ENCODE measurements at regions not wholly inside any gene's neighbourhood (a gene's known extent, or its start where the extent isn't known, plus 50 kb on each side); places are given as distances from the start of the nearest gene placed in this dataset.
A peak's percentile ranks its signal among the peaks of the same experiment; 100 is the strongest.

DNA sequence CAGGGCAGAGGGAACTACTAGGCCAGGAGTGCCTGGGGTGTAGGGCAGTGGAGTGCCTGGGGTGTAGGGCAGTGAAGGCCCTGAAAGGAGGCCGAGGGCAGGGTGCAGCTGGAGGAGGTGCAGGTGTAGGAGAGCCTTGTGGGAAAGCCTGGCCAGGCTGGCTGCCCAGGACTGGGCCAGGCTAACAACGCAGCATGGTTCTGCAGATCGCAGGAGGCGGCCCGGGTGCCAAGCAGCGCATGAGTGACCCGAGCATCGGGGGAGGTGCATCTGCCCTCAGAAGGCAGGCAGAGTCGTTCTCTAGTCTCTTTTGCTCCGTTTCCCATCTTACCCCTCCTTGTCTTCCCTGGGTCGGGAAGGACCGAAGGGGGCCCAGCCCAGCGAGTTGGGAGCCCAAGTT is 151.5 kb upstream of the PHACTR3 start:
- Histone ChIP-seq H3K27me3 (peaks cover 27% of the 10 kb centered on the region), H3K4me3 (no peak overlapping the region), H3K9me3 (no peaks in the 10 kb centered on the region), H3K27ac (no peak overlapping the region), H3K36me3 (no peaks in the 10 kb centered on the region), H3K4me1 (no peaks in the 10 kb centered on the region)
- no peak for DNase-seq
- WGBS, 2 donors (ENCODE audit: low coverage in 1 of 2) = 67 to 84% methylated on average over 1 to 13 of the region's 13 CpGs
- in situ Hi-C loops (cut with MboI; ENCODE audit: low pct_ligation_motif_present in 1 of 4, low pct_unique_long_range_greater_than_20kb in 1 of 4, low sequenced_read_pairs in 3 of 4) (loop anchor here in 2 of 4 donors (25.0 kb wide), 2 partner anchors 591 to 1216 kb away; partner anchors contain the start of genes ANKRD60 (in 1 of the 2), GNAS (in 1 of the 2) and GNAS-AS1 (in 1 of the 2)), intact Hi-C loops (cut with DNase I; ENCODE audit: low total_unique reads) (no loop called here)
- TF ChIP-seq POLR2A (IDR thresholded peaks at IDR 0.05) = no peak
- no peak for TF ChIP-seq POLR2AphosphoS5 (IDR thresholded peaks at IDR 0.05)
- TF ChIP-seq, protein P1, sequence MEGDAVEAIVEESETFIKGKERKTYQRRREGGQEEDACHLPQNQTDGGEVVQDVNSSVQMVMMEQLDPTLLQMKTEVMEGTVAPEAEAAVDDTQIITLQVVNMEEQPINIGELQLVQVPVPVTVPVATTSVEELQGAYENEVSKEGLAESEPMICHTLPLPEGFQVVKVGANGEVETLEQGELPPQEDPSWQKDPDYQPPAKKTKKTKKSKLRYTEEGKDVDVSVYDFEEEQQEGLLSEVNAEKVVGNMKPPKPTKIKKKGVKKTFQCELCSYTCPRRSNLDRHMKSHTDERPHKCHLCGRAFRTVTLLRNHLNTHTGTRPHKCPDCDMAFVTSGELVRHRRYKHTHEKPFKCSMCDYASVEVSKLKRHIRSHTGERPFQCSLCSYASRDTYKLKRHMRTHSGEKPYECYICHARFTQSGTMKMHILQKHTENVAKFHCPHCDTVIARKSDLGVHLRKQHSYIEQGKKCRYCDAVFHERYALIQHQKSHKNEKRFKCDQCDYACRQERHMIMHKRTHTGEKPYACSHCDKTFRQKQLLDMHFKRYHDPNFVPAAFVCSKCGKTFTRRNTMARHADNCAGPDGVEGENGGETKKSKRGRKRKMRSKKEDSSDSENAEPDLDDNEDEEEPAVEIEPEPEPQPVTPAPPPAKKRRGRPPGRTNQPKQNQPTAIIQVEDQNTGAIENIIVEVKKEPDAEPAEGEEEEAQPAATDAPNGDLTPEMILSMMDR (IDR thresholded peaks at IDR 0.05) = no peak
- no peak for TF ChIP-seq EP300 (IDR thresholded peaks at IDR 0.05; ENCODE audit: low read depth)

DNA sequence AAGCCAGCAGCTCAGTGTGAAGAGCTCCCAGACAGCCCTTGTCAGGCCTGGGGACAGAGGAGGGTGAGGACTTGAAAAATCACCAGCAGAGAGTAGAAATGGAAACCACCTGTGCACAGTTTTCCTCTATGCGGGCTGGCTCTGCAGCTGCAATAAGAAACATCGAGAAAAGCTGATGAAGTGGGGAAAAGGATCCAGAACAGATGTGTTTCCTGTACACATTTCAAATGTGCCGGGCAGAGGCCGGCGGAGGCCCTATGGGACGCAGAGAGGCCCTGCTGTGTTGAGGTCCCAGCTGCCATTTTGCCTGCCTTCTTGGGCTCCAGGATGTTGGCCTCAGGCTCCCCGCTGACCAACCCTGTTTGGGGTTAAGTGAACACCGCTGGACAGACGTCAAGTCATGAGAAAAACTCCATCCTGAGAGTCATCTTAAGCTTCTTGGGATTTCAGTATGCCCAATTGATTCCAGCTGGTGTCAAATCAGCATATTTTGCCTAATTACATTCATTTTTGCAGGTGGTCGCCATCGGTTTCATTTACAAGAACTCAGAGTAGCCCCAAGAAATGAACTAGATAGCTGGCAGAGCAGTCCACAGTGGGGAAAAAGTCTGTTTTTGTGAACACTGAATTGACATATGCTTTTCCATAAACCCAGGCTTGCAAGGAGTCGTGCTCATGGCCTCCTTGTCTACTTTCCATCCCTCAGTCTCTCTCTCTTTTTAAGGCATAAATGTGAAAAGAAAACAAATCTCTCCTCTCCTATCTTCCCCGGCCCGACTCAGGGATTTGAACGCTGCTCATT is 150.4 kb upstream of the PHACTR3 start:
- in situ Hi-C loops (cut with MboI; ENCODE audit: low pct_ligation_motif_present in 1 of 4, low pct_unique_long_range_greater_than_20kb in 1 of 4, low sequenced_read_pairs in 3 of 4) = loop anchor here in 2 of 4 donors (25.0 kb wide), 2 partner anchors 592 to 1217 kb away; partner anchors contain the start of genes ANKRD60 (in 1 of the 2), GNAS (in 1 of the 2) and GNAS-AS1 (in 1 of the 2)
- Histone ChIP-seq H3K27me3 (peaks cover 16% of the 10 kb centered on the region), H3K36me3 (no peaks in the 10 kb centered on the region), H3K4me1 (no peaks in the 10 kb centered on the region), H3K9me3 (no peaks in the 10 kb centered on the region), H3K4me3 (no peak overlapping the region), H3K27ac (no peak overlapping the region)
- DNase-seq = no peak
- TF ChIP-seq, protein P1 (IDR thresholded peaks at IDR 0.05) = no peak
- no peak for TF ChIP-seq POLR2AphosphoS5 (IDR thresholded peaks at IDR 0.05)
- no peak for TF ChIP-seq EP300 (IDR thresholded peaks at IDR 0.05; ENCODE audit: low read depth)
- no peak for TF ChIP-seq POLR2A (IDR thresholded peaks at IDR 0.05)
- 81 to 98% methylated on average over 7 to 15 of the region's 15 CpGs for WGBS, 2 donors (ENCODE audit: low coverage in 1 of 2)
- intact Hi-C loops (cut with DNase I; ENCODE audit: low total_unique reads) = no loop called here

DNA sequence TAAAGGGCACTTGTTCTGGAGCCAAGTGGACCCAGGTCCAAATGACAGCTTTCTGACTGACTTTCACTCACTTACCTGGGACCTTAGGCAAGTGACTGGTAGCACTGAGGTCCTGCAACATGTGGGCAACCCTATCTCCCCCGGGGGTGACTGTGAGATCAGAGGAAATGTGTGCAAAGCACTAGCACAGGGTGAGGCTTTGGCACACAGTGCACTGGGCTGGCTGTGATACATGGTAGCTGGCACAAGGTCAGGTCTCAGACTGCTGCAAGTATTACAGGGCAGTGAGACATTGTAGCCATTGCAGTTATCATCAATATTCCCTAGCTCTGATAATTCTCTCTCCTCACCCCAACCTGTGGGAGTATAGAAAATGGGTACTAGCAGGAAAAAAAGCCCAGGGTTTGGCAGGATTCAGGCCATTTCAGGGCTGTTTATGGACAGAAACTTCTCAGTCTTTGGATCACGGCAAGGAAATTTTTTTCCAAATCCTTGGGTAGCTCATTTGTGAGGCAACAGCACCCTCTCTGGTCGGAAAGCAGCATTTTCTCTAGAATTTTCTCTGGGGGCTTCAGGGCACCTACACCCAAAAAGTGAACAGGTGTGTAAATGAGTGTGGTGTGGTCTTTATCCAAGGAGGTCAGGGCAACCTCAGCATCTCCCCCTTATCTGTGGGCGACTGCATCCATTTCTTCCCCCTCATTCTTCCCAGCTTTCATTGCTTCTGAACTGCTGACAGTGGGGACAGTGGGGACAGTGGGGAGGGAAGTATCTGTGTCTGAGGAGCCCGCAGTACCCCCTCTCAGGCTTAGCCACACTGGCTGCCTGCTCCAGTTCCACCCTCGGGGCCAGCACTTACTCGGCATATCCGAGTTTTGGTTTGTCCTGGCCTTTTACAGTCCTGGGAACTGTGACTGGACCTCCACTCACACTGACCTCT is 148.7 kb upstream of the PHACTR3 start:
- no peaks in the 10 kb centered on the region for H3K36me3 ChIP-seq
- no peaks in the 10 kb centered on the region for H3K9me3 ChIP-seq
- no peak overlapping the region for H3K4me3 ChIP-seq
- 15 to 22% methylated on average over 5 to 8 of the region's 8 CpGs for WGBS, 2 donors (ENCODE audit: low coverage in 1 of 2)
- H3K27me3 ChIP-seq = no peaks in the 10 kb centered on the region
- TF ChIP-seq POLR2A (IDR thresholded peaks at IDR 0.05) = no peak
- no peak for TF ChIP-seq EP300 (IDR thresholded peaks at IDR 0.05; ENCODE audit: low read depth)
- no peak for TF ChIP-seq POLR2AphosphoS5 (IDR thresholded peaks at IDR 0.05)
- TF ChIP-seq, protein P1 (IDR thresholded peaks at IDR 0.05) = peak; percentile 53 to 66 (median 53)
- no peak for DNase-seq
- H3K27ac ChIP-seq = no peak overlapping the region
- in situ Hi-C loops (cut with MboI; ENCODE audit: low pct_ligation_motif_present in 1 of 4, low pct_unique_long_range_greater_than_20kb in 1 of 4, low sequenced_read_pairs in 3 of 4) (loop anchor here in 2 of 4 donors (25.0 kb wide), 2 partner anchors 593 to 1218 kb away; partner anchors contain the start of genes ANKRD60 (in 1 of the 2), GNAS (in 1 of the 2) and GNAS-AS1 (in 1 of the 2)), intact Hi-C loops (cut with DNase I; ENCODE audit: low total_unique reads) (no loop called here)
- no peaks in the 10 kb centered on the region for H3K4me1 ChIP-seq

All from transverse colon (tissue), 4 donors.